GM13976 (cell line): ENCODE measurements at regions not wholly inside any gene's neighbourhood (a gene's known extent, or its start where the extent isn't known, plus 50 kb on each side); places are given as distances from the start of the nearest gene placed in this dataset.
"Not testable (repeated sequence)": the region's sequence is repeated elsewhere in the genome, so short reads cannot be mapped to it uniquely, and the experiment has no call there.

Experiments
- DNase-seq: peaks from one replicate; pipeline ENCODE4 v3.0.0; 2012; ENCODE audit warnings: low spot score
- CTCF ChIP-seq: IDR thresholded peaks from 2 replicates; pipeline ENCODE4 v1.5.1; 2012; ENCODE audit warnings: borderline replicate concordance, mild to moderate bottlenecking; ENCODE audit not compliant: insufficient read depth; ENCODE audit errors: extremely low read depth, missing control alignments, control extremely low read depth
- in situ Hi-C: fragments of 300-500 bp; cut with MboI; formaldehyde crosslinking; loops from one replicate; pipeline ENCODE4 v1.12.0; 2022; ENCODE audit warnings: low sequenced_read_pairs, mixed read lengths, inconsistent platforms; ENCODE audit not compliant: unreplicated experiment

GRCh38 chr5:106019261-106019660 lies 1651.5 kb downstream of the EFNA5 start:
- DNase-seq, result no peak
- in situ Hi-C loops, result no loop called here
- no peak for TF ChIP-seq CTCF

DNA sequence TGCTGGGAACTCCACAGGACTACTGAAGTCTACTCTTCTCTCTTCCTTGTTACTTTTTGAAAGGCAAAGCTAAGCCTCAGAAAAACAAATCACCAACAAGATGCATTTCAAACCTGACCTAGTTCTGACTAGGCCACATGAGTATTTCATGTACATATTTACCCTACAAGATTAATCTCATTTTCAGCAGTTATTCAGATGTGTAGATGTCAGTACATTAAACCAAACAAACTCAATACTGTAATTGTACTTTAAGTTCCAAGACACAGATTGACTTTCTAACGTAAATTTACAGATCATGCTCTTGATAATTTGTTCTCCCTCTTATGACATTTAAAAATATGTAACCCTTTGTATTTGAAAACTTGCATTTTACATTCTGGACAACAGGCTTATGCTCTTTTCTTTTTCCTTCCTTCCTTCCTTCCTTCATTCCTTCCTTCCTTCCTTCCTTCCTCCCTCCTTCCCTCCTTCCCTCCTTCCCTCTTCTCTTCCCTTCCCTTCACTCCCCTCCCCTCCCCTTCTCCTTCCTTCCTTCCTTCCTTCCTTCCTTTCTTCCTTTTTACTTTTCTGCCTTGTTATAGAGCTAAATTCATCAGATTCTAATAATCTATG lies 1653.4 kb downstream of the EFNA5 start:
- in situ Hi-C loops, result no loop called here
- no peak for DNase-seq
- no peak for TF ChIP-seq CTCF

- no peak for DNase-seq
- TF ChIP-seq CTCF, result no peak
- in situ Hi-C loops, result no loop called here
Observed at GRCh38 chr5:106014262-106014661, 1656.5 kb downstream of the EFNA5 start.

GRCh38 chr5:106006242-106006641 lies 1664.5 kb downstream of the EFNA5 start:
- in situ Hi-C loops, result no loop called here
- TF ChIP-seq CTCF, result no peak
- no peak for DNase-seq

DNA sequence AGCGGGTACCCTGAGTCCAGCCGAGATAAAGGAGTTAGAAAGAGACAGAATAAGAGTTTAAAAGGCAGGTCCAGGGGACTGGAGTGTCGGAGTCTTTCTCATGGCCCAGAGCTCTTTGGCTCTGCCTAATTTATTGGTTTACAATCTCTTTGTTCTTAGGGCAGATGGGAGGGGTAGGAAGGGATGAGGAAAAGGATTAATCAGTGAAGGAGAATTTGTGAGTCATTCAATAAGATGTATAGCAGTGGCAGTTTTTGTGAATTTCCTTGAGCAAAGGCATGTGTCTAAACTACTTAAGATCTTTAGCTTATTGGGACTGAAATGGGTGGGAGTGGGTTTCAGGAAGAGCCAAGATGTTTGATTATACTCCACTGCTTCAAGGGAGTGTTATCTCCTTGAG lies 1671.7 kb downstream of the EFNA5 start:
- DNase-seq, in situ Hi-C loops: not testable (repeated sequence)

- in situ Hi-C loops, result no loop called here
- no peak for TF ChIP-seq CTCF
- no peak for DNase-seq
Observed at GRCh38 chr5:105993027-105993426, 1677.7 kb downstream of the EFNA5 start.

DNA sequence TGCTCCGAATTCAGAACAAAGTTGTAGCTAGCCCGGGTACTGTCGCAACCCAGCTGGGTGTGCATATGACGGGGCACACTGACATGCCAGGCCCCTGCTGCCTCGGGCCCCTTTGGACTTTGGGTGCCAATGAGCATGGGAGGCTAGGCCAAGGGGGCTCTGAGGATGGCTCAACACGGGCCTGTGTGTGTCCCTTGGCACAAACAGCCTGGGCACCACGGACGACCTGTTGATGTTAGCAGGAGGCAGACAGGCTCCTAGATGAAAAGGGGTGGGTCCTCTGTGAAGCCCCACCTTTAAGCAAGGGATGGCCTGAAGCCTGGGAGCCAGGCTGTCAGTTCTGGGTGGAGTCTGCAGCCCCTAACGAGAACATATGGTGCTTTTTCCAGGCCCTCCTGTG lies 1688.2 kb downstream of the EFNA5 start:
- in situ Hi-C loops, result no loop called here
- TF ChIP-seq CTCF, result no peak

More for the DNA sequence above, 1688.2 kb downstream of the EFNA5 start:
- no peak for DNase-seq
